SU-DHL-6 (cell line): ENCODE measurements at regions not wholly inside any gene's neighbourhood (a gene's known extent, or its start where the extent isn't known, plus 50 kb on each side); places are given as distances from the start of the nearest gene placed in this dataset.

ENCODE experiments used
- H2AFZ ChIP-seq: fragments of 200-600 bp; sonication (generic); 2 replicates; pipeline ENCODE4 v1.6.1; 2014; ENCODE audit warnings: low read depth, mild to moderate bottlenecking, moderate library complexity, mixed read lengths, antibody characterized with exemption, low read length; ENCODE audit not compliant: severe bottlenecking
- H3F3A ChIP-seq: fragments of 200-600 bp; shearing (Covaris generic); 2 replicates; pipeline ENCODE4 v1.6.0; 2016; ENCODE audit warnings: antibody characterized with exemption, mild to moderate bottlenecking; ENCODE audit not compliant: insufficient read depth
- H3K27ac ChIP-seq: fragments of 200-600 bp; sonication (generic); 2 replicates; pipeline ENCODE4 v1.5.1; 2016; ENCODE audit warnings: low read depth, mild to moderate bottlenecking, low read length, moderate library complexity, mixed read lengths
- H3K27me3 ChIP-seq: fragments of 200-600 bp; sonication (generic), shearing (Covaris generic); 2 replicates; pipeline ENCODE4 v1.6.0; 2014; ENCODE audit warnings: mild to moderate bottlenecking, low read length
- H3K36me3 ChIP-seq: fragments of 200-600 bp; sonication (generic); 2 replicates; pipeline ENCODE4 v1.6.1; 2014; ENCODE audit warnings: mild to moderate bottlenecking, low read length, mixed read lengths
- H3K4me2 ChIP-seq: fragments of 300-600, 200-600 bp; shearing (Covaris generic), sonication (generic); 2 replicates; pipeline ENCODE4 v1.6.0; 2014; ENCODE audit warnings: low read length, low read depth, mild to moderate bottlenecking; ENCODE audit not compliant: poor library complexity, severe bottlenecking
- H3K4me3 ChIP-seq: fragments of 200-600 bp; sonication (generic); 2 replicates; pipeline ENCODE4 v1.5.1; 2014; ENCODE audit warnings: antibody characterized with exemption, low read length, mild to moderate bottlenecking, mixed read lengths; ENCODE audit not compliant: insufficient read depth, poor library complexity, severe bottlenecking
- H3K79me2 ChIP-seq: fragments of 200-600 bp; sonication (generic); 2 replicates; pipeline ENCODE4 v1.6.1; 2014; ENCODE audit warnings: mild to moderate bottlenecking, low read length, moderate library complexity; ENCODE audit not compliant: insufficient read depth
- H3K9ac ChIP-seq: fragments of 200-600 bp; sonication (generic); 2 replicates; pipeline ENCODE4 v1.7.0; 2014; ENCODE audit warnings: mild to moderate bottlenecking, low read length
- H3K9me2 ChIP-seq: fragments of 200-600 bp; sonication (generic); replicated peaks from 2 replicates; pipeline ENCODE4 v1.6.1; 2014; ENCODE audit warnings: low read length; ENCODE audit not compliant: insufficient read depth
- H3K9me3 ChIP-seq: fragments of 200-600 bp; sonication (generic); 2 replicates; pipeline ENCODE4 v1.6.1; 2014; ENCODE audit warnings: low read length, mixed read lengths; ENCODE audit not compliant: insufficient read depth
- H4K20me1 ChIP-seq: fragments of 200-600 bp; sonication (generic); 2 replicates; pipeline ENCODE4 v1.6.1; 2014; ENCODE audit warnings: low read depth, mild to moderate bottlenecking, antibody characterized with exemption, low read length, moderate library complexity, mixed read lengths
- EZH2phosphoT487 ChIP-seq: fragments of 200-600 bp; sonication (generic), shearing (Covaris generic); conservative IDR thresholded peaks from 2 replicates; pipeline ENCODE4 v1.6.1; 2018; ENCODE audit warnings: mild to moderate bottlenecking, antibody characterized with exemption, low read length, moderate library complexity, mixed read lengths
- TF ChIP-seq, protein P1 (sequence below): fragments of 200-600 bp; sonication (generic); IDR thresholded peaks from one replicate; pipeline ENCODE4 v1.5.1; 2017; ENCODE audit warnings: antibody characterized with exemption, mild to moderate bottlenecking, low read length, moderate library complexity; ENCODE audit not compliant: insufficient read depth, poor library complexity, severe bottlenecking

DNA sequence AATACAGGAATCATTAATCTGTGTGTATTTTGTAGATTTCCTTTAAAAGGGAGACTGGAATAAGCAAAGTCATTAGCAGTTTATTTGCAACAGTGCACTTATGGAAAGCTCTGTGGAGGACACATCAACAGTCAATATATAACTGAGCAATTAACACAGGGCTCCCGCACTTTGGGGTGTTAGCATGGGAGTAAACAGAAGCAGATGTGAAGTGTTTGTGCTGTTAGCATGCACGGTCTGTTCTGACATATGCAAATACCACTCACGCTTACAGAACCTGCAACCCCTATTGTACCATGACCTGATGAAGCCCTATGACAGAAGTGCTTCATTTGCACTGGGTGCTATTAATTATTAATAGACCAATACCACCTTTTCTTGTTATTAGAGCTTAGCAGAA is 118.9 kb downstream of the PPP1R3A start:
- Histone ChIP-seq H3F3A (no peaks in the 10 kb centered on the region), H3K27ac (no peak overlapping the region), H3K4me2 (no peak overlapping the region), H3K36me3 (no peaks in the 10 kb centered on the region), H3K9ac (no peak overlapping the region), H3K9me3 (no peaks in the 10 kb centered on the region), H3K79me2 (no peaks in the 10 kb centered on the region), H4K20me1 (no peaks in the 10 kb centered on the region), H3K4me3 (no peak overlapping the region), H2AFZ (no peak overlapping the region), H3K27me3 (no peaks in the 10 kb centered on the region), H3K9me2 (no peaks in the 10 kb centered on the region)
- TF ChIP-seq, protein P1, sequence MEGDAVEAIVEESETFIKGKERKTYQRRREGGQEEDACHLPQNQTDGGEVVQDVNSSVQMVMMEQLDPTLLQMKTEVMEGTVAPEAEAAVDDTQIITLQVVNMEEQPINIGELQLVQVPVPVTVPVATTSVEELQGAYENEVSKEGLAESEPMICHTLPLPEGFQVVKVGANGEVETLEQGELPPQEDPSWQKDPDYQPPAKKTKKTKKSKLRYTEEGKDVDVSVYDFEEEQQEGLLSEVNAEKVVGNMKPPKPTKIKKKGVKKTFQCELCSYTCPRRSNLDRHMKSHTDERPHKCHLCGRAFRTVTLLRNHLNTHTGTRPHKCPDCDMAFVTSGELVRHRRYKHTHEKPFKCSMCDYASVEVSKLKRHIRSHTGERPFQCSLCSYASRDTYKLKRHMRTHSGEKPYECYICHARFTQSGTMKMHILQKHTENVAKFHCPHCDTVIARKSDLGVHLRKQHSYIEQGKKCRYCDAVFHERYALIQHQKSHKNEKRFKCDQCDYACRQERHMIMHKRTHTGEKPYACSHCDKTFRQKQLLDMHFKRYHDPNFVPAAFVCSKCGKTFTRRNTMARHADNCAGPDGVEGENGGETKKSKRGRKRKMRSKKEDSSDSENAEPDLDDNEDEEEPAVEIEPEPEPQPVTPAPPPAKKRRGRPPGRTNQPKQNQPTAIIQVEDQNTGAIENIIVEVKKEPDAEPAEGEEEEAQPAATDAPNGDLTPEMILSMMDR, result no peak
- no peak for TF ChIP-seq EZH2phosphoT487

DNA sequence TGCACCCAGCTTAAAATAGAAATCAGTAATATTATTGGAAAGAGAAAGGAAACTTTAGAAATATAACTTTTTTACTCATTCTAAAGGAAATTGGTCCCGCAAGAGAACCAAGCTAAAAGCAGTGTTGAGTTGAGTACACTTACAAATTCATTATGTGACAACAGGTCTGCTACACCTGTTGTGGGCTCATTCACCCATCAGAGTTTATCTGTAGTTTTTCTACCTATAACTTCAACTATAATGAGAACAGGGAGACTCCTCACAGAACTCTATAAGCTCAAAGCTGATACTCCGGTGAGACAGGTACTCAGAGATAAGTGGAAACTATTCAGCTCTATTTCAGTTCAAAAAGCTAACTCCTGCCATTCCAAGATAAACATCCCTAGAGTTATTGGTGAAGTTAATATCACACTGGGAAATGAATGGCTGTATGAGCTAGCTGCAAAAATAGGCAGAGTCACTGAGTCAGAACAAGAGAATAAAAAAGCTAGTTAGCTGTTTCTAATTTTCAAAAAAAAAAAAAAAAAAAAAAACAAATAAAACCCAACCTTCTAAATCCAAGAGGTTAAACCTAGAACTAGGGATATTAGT is 121.3 kb downstream of the PPP1R3A start:
- H3K4me3 ChIP-seq, result no peak overlapping the region
- no peaks in the 10 kb centered on the region for H3K9me3 ChIP-seq
- H3K27me3 ChIP-seq, result no peaks in the 10 kb centered on the region
- H4K20me1 ChIP-seq, result no peaks in the 10 kb centered on the region
- no peak overlapping the region for H3K4me2 ChIP-seq
- no peak overlapping the region for H2AFZ ChIP-seq
- no peak overlapping the region for H3K27ac ChIP-seq
- H3K9me2 ChIP-seq, result no peaks in the 10 kb centered on the region
- TF ChIP-seq EZH2phosphoT487, result no peak
- TF ChIP-seq, protein P1, result no peak
- no peak overlapping the region for H3K9ac ChIP-seq
- H3F3A ChIP-seq, result no peaks in the 10 kb centered on the region
- no peaks in the 10 kb centered on the region for H3K36me3 ChIP-seq
- no peaks in the 10 kb centered on the region for H3K79me2 ChIP-seq

DNA sequence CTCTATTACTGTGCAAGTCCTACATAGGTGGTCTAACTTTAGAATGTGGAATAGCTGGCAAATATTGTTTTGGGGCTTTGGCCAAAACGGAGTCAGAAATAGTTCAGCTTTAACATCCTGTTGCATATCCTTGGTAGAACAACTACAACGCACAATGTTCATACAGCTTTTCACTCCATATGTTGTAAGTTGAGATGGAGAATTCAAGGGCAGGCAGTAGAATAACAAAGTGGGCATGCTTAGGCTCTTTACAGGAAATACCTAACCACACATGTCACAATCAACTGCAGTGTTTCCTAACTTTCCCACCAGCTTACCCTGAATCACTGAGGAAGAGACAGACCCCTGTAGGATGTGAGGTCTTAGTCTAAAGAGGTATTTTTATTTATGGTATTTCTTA is 122.3 kb downstream of the PPP1R3A start:
- no peak overlapping the region for H3K27ac ChIP-seq
- H3K79me2 ChIP-seq, result no peaks in the 10 kb centered on the region
- H2AFZ ChIP-seq, result no peak overlapping the region
- no peaks in the 10 kb centered on the region for H3F3A ChIP-seq
- H3K4me3 ChIP-seq, result no peak overlapping the region
- no peak overlapping the region for H3K4me2 ChIP-seq
- H3K9me3 ChIP-seq, result no peaks in the 10 kb centered on the region
- no peak overlapping the region for H3K9ac ChIP-seq
- no peaks in the 10 kb centered on the region for H3K27me3 ChIP-seq
- no peaks in the 10 kb centered on the region for H3K9me2 ChIP-seq
- H3K36me3 ChIP-seq, result no peaks in the 10 kb centered on the region
- H4K20me1 ChIP-seq, result no peaks in the 10 kb centered on the region
- TF ChIP-seq EZH2phosphoT487, result no peak
- TF ChIP-seq, protein P1, result no peak
